GM18858 (cell line): ENCODE measurements at regions not wholly inside any gene's neighbourhood (a gene's known extent, or its start where the extent isn't known, plus 50 kb on each side); places are given as distances from the start of the nearest gene placed in this dataset.

Experiments
- ATAC-seq: cut with Tn5 transposase; IDR thresholded peaks from one replicate; pipeline ENCODE4 v1.9.1; 2021; ENCODE audit not compliant: unreplicated experiment

DNA sequence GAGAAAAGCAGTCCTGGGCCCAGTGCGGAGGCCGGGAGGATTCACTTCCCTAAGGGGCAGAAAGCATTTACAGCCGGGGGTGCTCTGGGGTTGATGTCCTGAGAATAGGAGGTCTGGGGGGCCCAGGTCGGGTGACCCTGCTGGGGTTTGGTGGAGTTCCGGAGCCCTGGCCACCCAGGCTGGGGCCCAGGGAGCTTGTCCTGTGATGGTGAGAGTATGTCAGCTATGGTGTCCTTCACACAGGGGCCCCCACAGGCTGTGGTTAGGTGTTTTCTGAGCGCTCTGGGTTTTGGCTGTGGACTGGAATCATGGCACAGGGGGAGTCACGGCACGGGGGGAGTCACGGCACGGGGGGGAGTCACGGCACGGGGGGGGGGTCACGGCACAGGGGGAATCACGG, 54.5 kb upstream of the TMEM18 start:
- ATAC-seq: no peak

DNA sequence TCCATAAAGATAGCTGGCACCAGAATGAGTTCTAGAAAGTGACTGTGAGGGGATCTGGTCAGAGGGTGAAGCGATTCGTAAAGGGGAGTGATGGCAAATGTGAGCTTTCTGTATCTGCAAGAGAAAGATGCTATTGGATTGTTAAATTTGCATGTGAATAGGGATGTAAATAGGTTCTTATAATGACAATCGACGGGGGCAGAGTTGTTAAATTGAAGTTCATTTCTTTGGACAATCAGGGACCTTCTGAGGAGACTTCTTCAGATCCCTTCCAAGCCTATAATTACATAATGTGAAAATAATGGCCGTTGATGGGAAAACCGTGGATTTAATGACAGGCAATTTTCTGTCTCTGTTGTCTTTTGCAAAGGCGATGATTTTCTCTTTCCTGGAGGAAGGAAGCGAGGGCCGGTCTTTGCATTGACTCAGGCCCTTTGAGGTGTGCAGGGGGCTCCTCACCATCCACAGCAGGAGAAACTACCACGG, 52.2 kb upstream of the TMEM18 start:
- ATAC-seq: no peak

DNA sequence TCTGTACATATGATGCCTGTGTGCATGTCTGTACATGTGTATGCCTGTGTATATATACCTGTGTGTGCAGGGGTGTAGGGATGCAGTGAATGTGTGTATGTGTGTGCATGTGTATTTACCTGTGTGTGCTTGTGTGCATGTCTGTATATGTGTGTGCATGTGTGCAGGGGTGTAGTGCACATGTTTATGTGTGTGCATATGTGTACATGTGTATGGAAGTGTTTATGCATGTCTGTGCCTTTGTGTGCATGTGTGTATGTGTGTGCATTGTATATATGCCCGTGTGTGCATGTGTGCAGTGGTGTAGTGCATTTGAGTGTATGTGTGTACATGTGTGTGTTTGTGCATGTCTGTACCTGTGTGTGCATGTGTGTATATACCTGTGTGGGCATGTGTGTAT, 51.0 kb upstream of the TMEM18 start:
- ATAC-seq: no peak

DNA sequence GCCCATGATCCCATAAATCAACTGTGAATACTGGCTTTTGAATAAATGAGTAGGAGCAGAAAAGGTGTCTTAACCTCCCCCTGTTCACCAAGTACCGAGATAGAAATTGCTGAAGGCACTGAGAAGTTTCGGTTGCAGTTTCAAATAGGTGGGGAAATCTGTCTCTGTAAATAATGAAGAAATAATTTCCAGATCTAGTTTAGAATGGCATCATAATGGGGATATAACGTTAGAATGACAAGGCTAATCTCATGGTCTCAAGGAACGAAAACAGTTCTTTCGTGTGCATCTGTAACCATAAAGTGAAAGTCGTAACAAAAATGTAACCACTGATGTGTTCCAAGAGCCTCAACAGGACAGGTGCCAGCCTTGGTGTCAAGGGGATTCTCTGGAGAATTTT, 49.9 kb upstream of the TMEM18 start:
- peak; percentile 84 for ATAC-seq
